ENCODE measurements at regions not wholly inside any gene's neighbourhood (a gene's known extent, or its start where the extent isn't known, plus 50 kb on each side); places are given as distances from the start of the nearest gene placed in this dataset.

- TF ChIP-seq TOX (CRISPR knock-in tag; IDR thresholded peaks at IDR 0.05; ENCODE audit: borderline replicate concordance) = no peak
- TF ChIP-seq ARNTL (CRISPR knock-in tag; IDR thresholded peaks at IDR 0.05; ENCODE audit: borderline replicate concordance, low read depth) = no peak
Observed at GRCh38 chr1:147850737-147851136, 51.9 kb upstream of the GJA8 start (continued).

GRCh38 chr1:147851149-147851548 is 51.4 kb upstream of the GJA8 start:
- TF ChIP-seq ZFP30 (CRISPR knock-in tag; IDR thresholded peaks at IDR 0.05) = no peak
- TF ChIP-seq ZNF565 (CRISPR knock-in tag; conservative IDR thresholded peaks at IDR 0.05; ENCODE audit: low read depth) = no peak
- TF ChIP-seq ZNF70 (CRISPR knock-in tag; IDR thresholded peaks at IDR 0.05) = no peak
- no peak for TF ChIP-seq BACH2 (CRISPR knock-in tag; IDR thresholded peaks at IDR 0.05; ENCODE audit: borderline replicate concordance)
- TF ChIP-seq ESRRG (CRISPR knock-in tag; IDR thresholded peaks at IDR 0.05) = no peak
- TF ChIP-seq POU6F1 (CRISPR knock-in tag; IDR thresholded peaks at IDR 0.05; ENCODE audit: borderline replicate concordance, low read depth) = no peak
- no peak for TF ChIP-seq TOX (CRISPR knock-in tag; IDR thresholded peaks at IDR 0.05; ENCODE audit: borderline replicate concordance)
- no peak for TF ChIP-seq PPARA (CRISPR knock-in tag; IDR thresholded peaks at IDR 0.05; ENCODE audit: borderline replicate concordance)
- TF ChIP-seq SNAI2 (CRISPR knock-in tag; IDR thresholded peaks at IDR 0.05) = no peak
- TF ChIP-seq RARB (CRISPR knock-in tag; IDR thresholded peaks at IDR 0.05) = no peak
- TF ChIP-seq TSHZ2 (CRISPR knock-in tag; IDR thresholded peaks at IDR 0.05) = no peak
- TF ChIP-seq ZNF8 (CRISPR knock-in tag; IDR thresholded peaks at IDR 0.05) = no peak
- no peak for TF ChIP-seq TCF4 (CRISPR knock-in tag; IDR thresholded peaks at IDR 0.05; ENCODE audit: borderline replicate concordance)
- no peak for TF ChIP-seq GLIS3 (CRISPR knock-in tag; IDR thresholded peaks at IDR 0.05)
- no peak for TF ChIP-seq ARNTL (CRISPR knock-in tag; IDR thresholded peaks at IDR 0.05; ENCODE audit: borderline replicate concordance, low read depth)
- TF ChIP-seq OSR1 (CRISPR knock-in tag; IDR thresholded peaks at IDR 0.05) = no peak
- no peak for TF ChIP-seq ISL1 (CRISPR knock-in tag; IDR thresholded peaks at IDR 0.05)
- TF ChIP-seq, protein P1, sequence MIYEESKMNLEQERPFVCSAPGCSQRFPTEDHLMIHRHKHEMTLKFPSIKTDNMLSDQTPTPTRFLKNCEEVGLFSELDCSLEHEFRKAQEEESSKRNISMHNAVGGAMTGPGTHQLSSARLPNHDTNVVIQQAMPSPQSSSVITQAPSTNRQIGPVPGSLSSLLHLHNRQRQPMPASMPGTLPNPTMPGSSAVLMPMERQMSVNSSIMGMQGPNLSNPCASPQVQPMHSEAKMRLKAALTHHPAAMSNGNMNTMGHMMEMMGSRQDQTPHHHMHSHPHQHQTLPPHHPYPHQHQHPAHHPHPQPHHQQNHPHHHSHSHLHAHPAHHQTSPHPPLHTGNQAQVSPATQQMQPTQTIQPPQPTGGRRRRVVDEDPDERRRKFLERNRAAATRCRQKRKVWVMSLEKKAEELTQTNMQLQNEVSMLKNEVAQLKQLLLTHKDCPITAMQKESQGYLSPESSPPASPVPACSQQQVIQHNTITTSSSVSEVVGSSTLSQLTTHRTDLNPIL (CRISPR knock-in tag; IDR thresholded peaks at IDR 0.05; ENCODE audit: low read depth) = no peak
- TF ChIP-seq, protein P2, sequence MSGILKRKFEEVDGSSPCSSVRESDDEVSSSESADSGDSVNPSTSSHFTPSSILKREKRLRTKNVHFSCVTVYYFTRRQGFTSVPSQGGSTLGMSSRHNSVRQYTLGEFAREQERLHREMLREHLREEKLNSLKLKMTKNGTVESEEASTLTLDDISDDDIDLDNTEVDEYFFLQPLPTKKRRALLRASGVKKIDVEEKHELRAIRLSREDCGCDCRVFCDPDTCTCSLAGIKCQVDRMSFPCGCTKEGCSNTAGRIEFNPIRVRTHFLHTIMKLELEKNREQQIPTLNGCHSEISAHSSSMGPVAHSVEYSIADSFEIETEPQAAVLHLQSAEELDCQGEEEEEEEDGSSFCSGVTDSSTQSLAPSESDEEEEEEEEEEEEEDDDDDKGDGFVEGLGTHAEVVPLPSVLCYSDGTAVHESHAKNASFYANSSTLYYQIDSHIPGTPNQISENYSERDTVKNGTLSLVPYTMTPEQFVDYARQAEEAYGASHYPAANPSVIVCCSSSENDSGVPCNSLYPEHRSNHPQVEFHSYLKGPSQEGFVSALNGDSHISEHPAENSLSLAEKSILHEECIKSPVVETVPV (CRISPR knock-in tag; IDR thresholded peaks at IDR 0.05) = no peak
- no peak for ATAC-seq

DNA sequence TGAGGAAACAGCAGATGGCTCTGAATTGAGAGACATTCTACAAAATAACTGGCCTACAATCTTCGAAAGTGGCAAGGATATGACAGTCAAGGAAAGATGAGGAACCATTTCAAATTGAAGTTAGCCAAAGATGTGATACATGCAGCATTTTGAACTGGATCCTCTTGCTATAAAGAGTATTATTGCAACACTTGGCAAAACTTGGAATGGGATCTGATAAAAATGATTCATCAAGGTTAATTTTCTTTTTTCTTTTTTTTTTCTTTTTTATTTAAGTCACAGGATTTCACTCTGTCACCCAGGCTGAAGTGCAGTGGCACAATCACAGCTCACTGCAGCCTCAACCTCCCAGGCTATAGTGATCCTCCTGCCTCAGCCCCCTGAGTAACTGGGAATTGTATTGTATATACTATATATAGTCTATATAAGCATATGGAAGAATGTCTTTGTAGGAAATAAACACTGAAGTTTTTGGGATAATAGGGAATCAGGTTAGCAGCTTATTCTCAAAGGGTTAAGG is 49.8 kb upstream of the GJA8 start:
- no peak for TF ChIP-seq ZFP30 (CRISPR knock-in tag; IDR thresholded peaks at IDR 0.05)
- no peak for TF ChIP-seq SNAI2 (CRISPR knock-in tag; IDR thresholded peaks at IDR 0.05)
- no peak for TF ChIP-seq ARNTL (CRISPR knock-in tag; IDR thresholded peaks at IDR 0.05; ENCODE audit: borderline replicate concordance, low read depth)
- TF ChIP-seq, protein P2 (CRISPR knock-in tag; IDR thresholded peaks at IDR 0.05) = no peak
- TF ChIP-seq ZNF70 (CRISPR knock-in tag; IDR thresholded peaks at IDR 0.05) = no peak
- no peak for TF ChIP-seq OSR1 (CRISPR knock-in tag; IDR thresholded peaks at IDR 0.05)
- TF ChIP-seq RARB (CRISPR knock-in tag; IDR thresholded peaks at IDR 0.05) = no peak
- no peak for TF ChIP-seq ZNF565 (CRISPR knock-in tag; conservative IDR thresholded peaks at IDR 0.05; ENCODE audit: low read depth)
- TF ChIP-seq GLIS3 (CRISPR knock-in tag; IDR thresholded peaks at IDR 0.05) = no peak
- no peak for TF ChIP-seq TCF4 (CRISPR knock-in tag; IDR thresholded peaks at IDR 0.05; ENCODE audit: borderline replicate concordance)
- TF ChIP-seq BACH2 (CRISPR knock-in tag; IDR thresholded peaks at IDR 0.05; ENCODE audit: borderline replicate concordance) = no peak
- no peak for TF ChIP-seq TSHZ2 (CRISPR knock-in tag; IDR thresholded peaks at IDR 0.05)
- TF ChIP-seq ZFP3 (CRISPR knock-in tag; IDR thresholded peaks at IDR 0.05) = no peak
- TF ChIP-seq TOX (CRISPR knock-in tag; IDR thresholded peaks at IDR 0.05; ENCODE audit: borderline replicate concordance) = no peak
- no peak for TF ChIP-seq CSDC2 (CRISPR knock-in tag; IDR thresholded peaks at IDR 0.05)
- TF ChIP-seq ZNF8 (CRISPR knock-in tag; IDR thresholded peaks at IDR 0.05) = no peak
- ATAC-seq = no peak
